SK-N-SH (cell line): ENCODE measurements at regions not wholly inside any gene's neighbourhood (a gene's known extent, or its start where the extent isn't known, plus 50 kb on each side); places are given as distances from the start of the nearest gene placed in this dataset.

Source experiments
- CTCF ChIA-PET: fragments of 300-600, 350-600 bp; formaldehyde crosslinking; extraction: SDS; loops from one replicate; lab custom pipeline; 2021; lab: Yijun Ruan, JAX
- POLR2A ChIA-PET: fragments of 350-600 bp; sonication (Branson Sonifier 250); formaldehyde crosslinking; extraction: SDS; loops from one replicate; lab custom pipeline; 2020; ENCODE audit warnings: antibody characterized with exemption, inconsistent platforms; lab: Yijun Ruan, JAX
- DNase-seq: peaks from one replicate; pipeline ENCODE4 v3.0.0; 2012
- H2AFZ ChIP-seq: fragments of 200-600 bp; sonication (generic); 2 replicates; pipeline ENCODE4 v1.8.1; 2016; ENCODE audit warnings: antibody characterized with exemption, mild to moderate bottlenecking, low read depth
- H3F3A ChIP-seq: fragments of 200-600 bp; sonication (generic); replicated peaks from 2 replicates; pipeline ENCODE3; 2016; ENCODE audit warnings: antibody characterized with exemption, mild to moderate bottlenecking; ENCODE audit not compliant: insufficient read depth
- H3K27ac ChIP-seq, 2 experiments: fragments of 200-500 bp in 1 of 2; fragments of 200-600 bp in 1 of 2; sonication (Bioruptor generic) in 1 of 2; sonication (generic), shearing (Covaris generic) in 1 of 2; 2 replicates each; pipeline versions ENCODE4 v1.5.1 to v1.6.1; 2014 to 2016; ENCODE audit warnings: low read depth in 2 of 2, inconsistent platforms in 1 of 2, low read length in 1 of 2, mild to moderate bottlenecking in 1 of 2, mixed read lengths in 1 of 2
- H3K27me3 ChIP-seq: fragments of 200-600 bp; sonication (generic), shearing (Covaris generic); 2 replicates; pipeline ENCODE4 v1.6.1; 2016; ENCODE audit warnings: mixed run types; ENCODE audit not compliant: insufficient read depth
- H3K36me3 ChIP-seq, 2 experiments: fragments of 200-500 bp in 1 of 2; fragments of 200-600 bp in 1 of 2; sonication (Bioruptor generic) in 1 of 2; sonication (generic) in 1 of 2; replicated peaks in 1 of 2; 2 replicates each; pipeline versions ENCODE3 to v1.5.1; 2014 to 2016; ENCODE audit warnings: low read length in 1 of 2, mild to moderate bottlenecking in 1 of 2; ENCODE audit not compliant: insufficient read depth in 2 of 2, control insufficient read depth in 1 of 2
- H3K4me1 ChIP-seq, 2 experiments: fragments of 200-500 bp in 1 of 2; fragments of 200-600 bp in 1 of 2; sonication (Bioruptor generic) in 1 of 2; sonication (generic), shearing (Covaris generic) in 1 of 2; 2 replicates each; pipeline versions ENCODE4 v1.5.1 to v1.6.1; 2014 to 2016; ENCODE audit warnings: low read depth in 1 of 2, low read length in 1 of 2, mixed run types in 1 of 2; ENCODE audit not compliant: insufficient read depth in 2 of 2, control insufficient read depth in 1 of 2
- H3K4me2 ChIP-seq: fragments of 200-600 bp; sonication (generic), shearing (Covaris generic); 2 replicates; pipeline ENCODE4 v1.6.1; 2017; ENCODE audit warnings: mixed run types
- H3K4me3 ChIP-seq, 2 experiments: fragments of 200-500 bp in 1 of 2; fragments of 200-600 bp in 1 of 2; sonication (Bioruptor generic) in 1 of 2; sonication (generic), shearing (Covaris generic) in 1 of 2; 2 replicates each; pipeline versions ENCODE4 v1.5.1 to v1.8.1; 2014 to 2016; ENCODE audit warnings: low read depth in 2 of 2, inconsistent platforms in 1 of 2, low read length in 1 of 2, mild to moderate bottlenecking in 1 of 2, mixed read lengths in 1 of 2, moderate library complexity in 1 of 2
- H3K79me2 ChIP-seq: fragments of 200-600 bp; sonication (generic); 2 replicates; pipeline ENCODE4 v1.8.1; 2017; ENCODE audit warnings: mild to moderate bottlenecking; ENCODE audit not compliant: insufficient read depth
- H3K9ac ChIP-seq: fragments of 200-600 bp; sonication (generic); 2 replicates; pipeline ENCODE4 v1.6.1; 2017; ENCODE audit warnings: mixed run types
- H3K9me2 ChIP-seq: fragments of 200-600 bp; sonication (generic); 2 replicates; pipeline ENCODE4 v1.6.1; 2017; ENCODE audit warnings: mixed run types
- H3K9me3 ChIP-seq: fragments of 200-600 bp; sonication (generic); 2 replicates; pipeline ENCODE4 v1.6.1; 2017; ENCODE audit warnings: mixed run types, mild to moderate bottlenecking, moderate library complexity
- H4K20me1 ChIP-seq: fragments of 200-600 bp; sonication (generic); 2 replicates; pipeline ENCODE4 v1.6.1; 2017; ENCODE audit warnings: mild to moderate bottlenecking, mixed run types; ENCODE audit not compliant: insufficient read depth
- CHD2 ChIP-seq: fragments of 150-350 bp; IDR thresholded peaks from 2 replicates; pipeline ENCODE4 v1.6.1; 2018; ENCODE audit warnings: low read length; ENCODE audit not compliant: partially characterized antibody
- EZH2phosphoT487 ChIP-seq: fragments of 200-600 bp; sonication (generic); IDR thresholded peaks from 2 replicates; pipeline ENCODE4 v1.6.1; 2017; ENCODE audit warnings: low read depth, mixed run types, mild to moderate bottlenecking, antibody characterized with exemption, moderate library complexity, borderline replicate concordance
- FOSL2 ChIP-seq: IDR thresholded peaks from 2 replicates; pipeline ENCODE4 v1.4.0; 2012; ENCODE audit warnings: low read depth, mild to moderate bottlenecking, moderate library complexity, borderline replicate concordance
- IRF3 ChIP-seq: fragments of 150-350 bp; IDR thresholded peaks from 2 replicates; pipeline ENCODE4 v1.6.1; 2016; ENCODE audit warnings: mild to moderate bottlenecking, low read depth, low read length
- JUND ChIP-seq: IDR thresholded peaks from 2 replicates; pipeline ENCODE4 v1.4.0; 2012
- MEF2A ChIP-seq: IDR thresholded peaks from 2 replicates; pipeline ENCODE4 v1.4.0; 2012; ENCODE audit warnings: low read depth, borderline replicate concordance
- NFIC ChIP-seq: IDR thresholded peaks from 2 replicates; pipeline ENCODE4 v1.4.0; 2012; ENCODE audit warnings: borderline replicate concordance
- REST ChIP-seq: IDR thresholded peaks from 2 replicates; pipeline ENCODE4 v1.6.1; 2012; ENCODE audit warnings: mild to moderate bottlenecking, low read depth, low read length, moderate library complexity
- SMC3 ChIP-seq: IDR thresholded peaks from 2 replicates; pipeline ENCODE4 v1.6.1; 2012; ENCODE audit warnings: low read depth, low read length, improper control_type of control experiment
- TCF12 ChIP-seq: IDR thresholded peaks from 2 replicates; pipeline ENCODE4 v1.4.0; 2012
- USF1 ChIP-seq: IDR thresholded peaks from 2 replicates; pipeline ENCODE4 v1.4.0; 2012; ENCODE audit warnings: low read depth, borderline replicate concordance
- WGBS: methylation state at CpG from one replicate; pipeline ENCODE4 v1.1.6; 2017; ENCODE audit warnings: low lambda C conversion rate; 5-methylcytosine and 5-hydroxymethylcytosine counted together

- TF ChIP-seq REST (no peak), USF1 (no peak), IRF3 (no peak), JUND (no peak), NFIC (no peak), TCF12 (no peak)
Measured at GRCh38 chr2:8462280-8462679, 219.6 kb upstream of the ID2 start (continued).

- Histone ChIP-seq H3K27me3 (no peaks in the 10 kb centered on the region), H4K20me1 (no peaks in the 10 kb centered on the region), H2AFZ (no peak overlapping the region), H3K27ac (no peak overlapping the region), H3K9ac (no peak overlapping the region), H3K79me2 (no peaks in the 10 kb centered on the region), H3F3A (no peaks in the 10 kb centered on the region), H3K4me1 (no peaks in the 10 kb centered on the region), H3K4me2 (no peak overlapping the region), H3K36me3 (no peaks in the 10 kb centered on the region), H3K9me3 (no peaks in the 10 kb centered on the region), H3K4me3 (no peak overlapping the region), H3K9me2 (no peaks in the 10 kb centered on the region)
- 70% methylated on average over 15 of the region's 18 CpGs for WGBS
- POLR2A ChIA-PET, result no interaction called here
- no peak for TF ChIP-seq FOSL2
- CTCF ChIA-PET, result interaction anchor here (1.0 kb wide), 1 partner anchor 11 kb away, joined by 3 read pairs; no protein-coding TSS in a partner anchor
- no peak for DNase-seq
Measured at GRCh38 chr2:8462899-8463648, 218.8 kb upstream of the ID2 start.

- ChIA-PET POLR2A (no interaction called here), CTCF (interaction anchor here (1.1 kb wide), 1 partner anchor 10 kb away, joined by 5 read pairs; no protein-coding TSS in a partner anchor)
- TF ChIP-seq SMC3 (no peak), EZH2phosphoT487 (no peak), NFIC (no peak), MEF2A (no peak), CHD2 (no peak)
- Histone ChIP-seq H3K4me1 (no peaks in the 10 kb centered on the region), H3K9me2 (no peaks in the 10 kb centered on the region), H3K9ac (no peak overlapping the region), H3K27me3 (no peaks in the 10 kb centered on the region), H3K36me3 (no peaks in the 10 kb centered on the region), H3K27ac (no peak overlapping the region), H3K9me3 (no peaks in the 10 kb centered on the region), H3F3A (no peaks in the 10 kb centered on the region), H2AFZ (no peak overlapping the region), H4K20me1 (no peaks in the 10 kb centered on the region), H3K79me2 (no peaks in the 10 kb centered on the region), H3K4me3 (no peak overlapping the region), H3K4me2 (no peak overlapping the region)
- 59% methylated on average over 3 of the region's 3 CpGs for WGBS
- no peak for DNase-seq
Measured at GRCh38 chr2:8465560-8465959, 216.3 kb upstream of the ID2 start.
